Loucy (cell line): ENCODE measurements at regions not wholly inside any gene's neighbourhood (a gene's known extent, or its start where the extent isn't known, plus 50 kb on each side); places are given as distances from the start of the nearest gene placed in this dataset.

Source experiments
- CTCF ChIP-seq: fragments of 200-600 bp; sonication (generic); conservative IDR thresholded peaks from 2 replicates; pipeline ENCODE4 v1.5.1; 2014; ENCODE audit warnings: mild to moderate bottlenecking, antibody characterized with exemption, low read length
- EZH2phosphoT487 ChIP-seq: fragments of 200-600 bp; IDR thresholded peaks from 2 replicates; pipeline ENCODE4 v1.6.1; 2018; ENCODE audit warnings: antibody characterized with exemption, mild to moderate bottlenecking, moderate library complexity, borderline replicate concordance

- no peak for TF ChIP-seq CTCF
- no peak for TF ChIP-seq EZH2phosphoT487
These were observed 54.1 kb upstream of the C1orf53 start for GRCh38 chr1:197848350-197848749.
